Keratinocyte (primary cell): ENCODE measurements at regions not wholly inside any gene's neighbourhood (a gene's known extent, or its start where the extent isn't known, plus 50 kb on each side); places are given as distances from the start of the nearest gene placed in this dataset.

Source experiments
- DNase-seq: peaks from one replicate; pipeline ENCODE4 v3.0.0-alpha.2; 2011; ENCODE audit warnings: low read depth, missing footprints, low spot score
- FAIRE-seq: peaks from 2 replicates; lab custom pipeline; 2011; peaks lifted over from hg19 to GRCh38; lab: Jason Lieb, UNC
- H2AFZ ChIP-seq: 2 replicates; pipeline ENCODE4 v1.6.0; 2012; ENCODE audit warnings: low read length, control low read depth, inconsistent platforms; ENCODE audit not compliant: control insufficient read depth
- H3K27ac ChIP-seq: 2 replicates; pipeline ENCODE4 v1.5.1; 2011; ENCODE audit warnings: low read length; ENCODE audit not compliant: control insufficient read depth, insufficient read depth
- H3K27me3 ChIP-seq: 3 replicates; pipeline ENCODE4 v1.6.0; 2011; ENCODE audit warnings: low read length; ENCODE audit not compliant: control insufficient read depth, insufficient read depth; ENCODE audit errors: extremely low read depth
- H3K36me3 ChIP-seq, 2 experiments: 2 replicates in 1 of 2; 3 replicates in 1 of 2; pipeline ENCODE4 v1.5.1; 2011; ENCODE audit warnings: low read length in 2 of 2, mild to moderate bottlenecking in 1 of 2; ENCODE audit not compliant: control insufficient read depth in 2 of 2, insufficient read depth in 2 of 2; ENCODE audit errors: extremely low read depth in 1 of 2
- H3K4me1 ChIP-seq: 3 replicates; pipeline ENCODE4 v1.5.1; 2011; ENCODE audit warnings: low read length; ENCODE audit not compliant: control insufficient read depth, insufficient read depth; ENCODE audit errors: extremely low read depth
- H3K4me2 ChIP-seq: 3 replicates; pipeline ENCODE4 v1.6.0; 2011; ENCODE audit warnings: low read depth, low read length; ENCODE audit not compliant: control insufficient read depth, insufficient read depth; ENCODE audit errors: extremely low read depth
- H3K4me3 ChIP-seq, 3 experiments: fragments of 200-600 bp in 1 of 3; sonication (generic) in 1 of 3; 2 replicates in 2 of 3; 3 replicates in 1 of 3; pipeline ENCODE4 v1.5.1; 2011 to 2016; ENCODE audit warnings: low read length in 3 of 3, mild to moderate bottlenecking in 3 of 3, control low read depth in 2 of 3, inconsistent platforms in 1 of 3, low read depth in 1 of 3, mixed read lengths in 1 of 3, mixed run types in 1 of 3, moderate library complexity in 1 of 3; ENCODE audit not compliant: control insufficient read depth in 2 of 3, insufficient read depth in 2 of 3; ENCODE audit errors: extremely low read depth in 1 of 3
- H3K79me2 ChIP-seq: 2 replicates; pipeline ENCODE4 v1.6.0; 2012; ENCODE audit warnings: low read length; ENCODE audit not compliant: control insufficient read depth, insufficient read depth
- H3K9ac ChIP-seq: 3 replicates; pipeline ENCODE4 v1.6.0; 2011; ENCODE audit warnings: low read length; ENCODE audit not compliant: control insufficient read depth, insufficient read depth; ENCODE audit errors: extremely low read depth
- H3K9me1 ChIP-seq: 3 replicates; pipeline ENCODE4 v1.6.0; 2011; ENCODE audit warnings: low read length; ENCODE audit not compliant: control insufficient read depth, insufficient read depth; ENCODE audit errors: extremely low read depth
- H3K9me3 ChIP-seq: 2 replicates; pipeline ENCODE4 v1.5.1; 2012; ENCODE audit warnings: low read depth, low read length; ENCODE audit not compliant: control insufficient read depth
- H4K20me1 ChIP-seq: 3 replicates; pipeline ENCODE4 v1.6.0; 2011; ENCODE audit warnings: low read length; ENCODE audit not compliant: control insufficient read depth, insufficient read depth; ENCODE audit errors: extremely low read depth
- EZH2 ChIP-seq: IDR thresholded peaks from one replicate; pipeline ENCODE4 v1.6.1; 2012; ENCODE audit warnings: inconsistent platforms, mild to moderate bottlenecking, low read length, moderate library complexity
- dilution Hi-C: fragments of 300-500 bp; cut with MboI; formaldehyde crosslinking; loops from one replicate; pipeline ENCODE4 v1.7.0; 2020; ENCODE audit warnings: low sequenced_read_pairs; ENCODE audit not compliant: extremely low pct_ligation_motif_present
- TF ChIP-seq, protein P1 (sequence below), 3 experiments: IDR thresholded peaks in 1 of 3; conservative IDR thresholded peaks in 1 of 3; optimal IDR thresholded peaks in 1 of 3; 2 replicates in 2 of 3; 3 replicates in 1 of 3; pipeline versions ENCODE3 to v1.5.1; 2011; ENCODE audit warnings: low read length in 3 of 3, mild to moderate bottlenecking in 3 of 3, moderate library complexity in 2 of 3, control low read depth in 1 of 3, inconsistent platforms in 1 of 3; ENCODE audit not compliant: insufficient read depth in 2 of 3; ENCODE audit errors: extremely low read depth in 1 of 3

DNA sequence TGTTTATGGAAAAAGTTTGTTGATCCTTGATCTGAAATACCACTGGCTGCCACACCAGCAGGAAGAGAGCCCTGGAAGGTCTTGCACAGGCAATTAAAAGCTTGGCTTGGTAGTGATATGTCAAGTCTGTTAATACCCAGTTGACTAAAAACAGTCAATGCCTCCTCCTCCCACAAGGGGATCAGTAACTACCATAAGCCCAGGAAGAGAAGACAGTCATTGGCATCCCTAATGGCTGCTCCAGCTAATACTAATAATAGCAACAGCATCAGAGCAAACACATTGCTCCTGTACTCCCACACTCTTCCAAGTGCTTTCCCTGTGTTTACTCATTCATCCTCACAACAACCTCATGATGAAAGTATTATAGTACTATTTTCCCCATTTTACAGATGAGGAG is 528.6 kb downstream of the TAFA4 start:
- H3K9ac ChIP-seq = no peak overlapping the region
- H3K79me2 ChIP-seq = no peaks in the 10 kb centered on the region
- H3K4me2 ChIP-seq = no peak overlapping the region
- no peak overlapping the region for H3K4me3 ChIP-seq
- dilution Hi-C loops = no loop called here
- TF ChIP-seq, protein P1, sequence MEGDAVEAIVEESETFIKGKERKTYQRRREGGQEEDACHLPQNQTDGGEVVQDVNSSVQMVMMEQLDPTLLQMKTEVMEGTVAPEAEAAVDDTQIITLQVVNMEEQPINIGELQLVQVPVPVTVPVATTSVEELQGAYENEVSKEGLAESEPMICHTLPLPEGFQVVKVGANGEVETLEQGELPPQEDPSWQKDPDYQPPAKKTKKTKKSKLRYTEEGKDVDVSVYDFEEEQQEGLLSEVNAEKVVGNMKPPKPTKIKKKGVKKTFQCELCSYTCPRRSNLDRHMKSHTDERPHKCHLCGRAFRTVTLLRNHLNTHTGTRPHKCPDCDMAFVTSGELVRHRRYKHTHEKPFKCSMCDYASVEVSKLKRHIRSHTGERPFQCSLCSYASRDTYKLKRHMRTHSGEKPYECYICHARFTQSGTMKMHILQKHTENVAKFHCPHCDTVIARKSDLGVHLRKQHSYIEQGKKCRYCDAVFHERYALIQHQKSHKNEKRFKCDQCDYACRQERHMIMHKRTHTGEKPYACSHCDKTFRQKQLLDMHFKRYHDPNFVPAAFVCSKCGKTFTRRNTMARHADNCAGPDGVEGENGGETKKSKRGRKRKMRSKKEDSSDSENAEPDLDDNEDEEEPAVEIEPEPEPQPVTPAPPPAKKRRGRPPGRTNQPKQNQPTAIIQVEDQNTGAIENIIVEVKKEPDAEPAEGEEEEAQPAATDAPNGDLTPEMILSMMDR (optimal IDR thresholded peaks at IDR 0.05 in 1 of 3, IDR thresholded peaks at IDR 0.05 in 1 of 3, conservative IDR thresholded peaks at IDR 0.05 in 1 of 3; ENCODE audit: extremely low read depth in 1 of 3, insufficient read depth in 2 of 3, low read length in 3 of 3) = no peak
- no peak for TF ChIP-seq EZH2
- no peaks in the 10 kb centered on the region for H4K20me1 ChIP-seq
- no peaks in the 10 kb centered on the region for H3K27me3 ChIP-seq
- H3K36me3 ChIP-seq = no peaks in the 10 kb centered on the region
- H2AFZ ChIP-seq = no peak overlapping the region
- H3K9me1 ChIP-seq = no peaks in the 10 kb centered on the region
- H3K9me3 ChIP-seq = no peaks in the 10 kb centered on the region
- no peak for FAIRE-seq
- DNase-seq = no peak
- H3K4me1 ChIP-seq = no peaks in the 10 kb centered on the region
- no peak overlapping the region for H3K27ac ChIP-seq

DNA sequence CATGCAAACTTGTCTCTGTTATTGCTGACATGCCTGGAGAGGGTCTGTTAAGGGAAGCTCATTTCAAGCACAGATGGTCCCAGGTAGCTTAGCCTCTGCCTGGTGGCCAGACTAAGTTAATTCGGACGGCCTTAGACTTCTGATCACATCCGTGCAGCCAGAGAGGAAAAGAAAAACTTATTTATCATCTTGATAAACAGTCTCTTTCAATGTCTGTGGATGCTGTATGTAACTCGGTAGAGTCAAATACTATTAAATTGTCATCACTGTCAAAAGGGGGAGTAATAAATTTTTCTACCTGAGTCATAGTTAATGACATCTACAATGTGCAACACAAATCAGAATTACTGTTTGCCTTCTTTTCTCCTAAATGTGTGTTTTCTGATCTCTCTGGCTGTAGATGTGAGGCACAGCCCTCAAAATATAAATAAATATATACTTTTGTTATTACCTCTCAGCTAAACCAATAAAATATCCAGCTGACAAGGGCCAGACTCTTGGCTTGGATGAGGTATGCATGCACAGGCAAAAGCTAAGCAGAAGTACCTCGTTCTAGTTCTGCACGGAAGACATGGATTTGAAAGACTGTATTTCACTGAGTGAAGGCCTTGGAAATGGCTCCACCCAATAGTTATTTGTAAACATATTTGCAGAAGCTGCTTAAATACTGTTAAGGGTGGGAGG is 530.0 kb downstream of the TAFA4 start:
- dilution Hi-C loops = no loop called here

More for the DNA sequence above, 530.0 kb downstream of the TAFA4 start:
- Histone ChIP-seq H3K9me3 (no peaks in the 10 kb centered on the region), H3K36me3 (no peaks in the 10 kb centered on the region), H3K9ac (no peak overlapping the region), H3K79me2 (no peaks in the 10 kb centered on the region), H3K4me1 (no peaks in the 10 kb centered on the region), H4K20me1 (no peaks in the 10 kb centered on the region), H3K4me2 (no peak overlapping the region), H3K27me3 (no peaks in the 10 kb centered on the region), H3K9me1 (no peaks in the 10 kb centered on the region), H3K27ac (no peak overlapping the region), H3K4me3 (no peak overlapping the region), H2AFZ (no peak overlapping the region)
- no peak for TF ChIP-seq EZH2
- TF ChIP-seq, protein P1 (optimal IDR thresholded peaks at IDR 0.05 in 1 of 3, IDR thresholded peaks at IDR 0.05 in 1 of 3, conservative IDR thresholded peaks at IDR 0.05 in 1 of 3; ENCODE audit: extremely low read depth in 1 of 3, insufficient read depth in 2 of 3, low read length in 3 of 3) = no peak
- no peak for DNase-seq
- FAIRE-seq = no peak
